H1 (cell line): ENCODE measurements at regions not wholly inside any gene's neighbourhood (a gene's known extent, or its start where the extent isn't known, plus 50 kb on each side); places are given as distances from the start of the nearest gene placed in this dataset.

Source experiments
- HDAC2 ChIP-seq, 2 experiments: fragments of 300-600 bp in 1 of 2; sonication (generic) in 1 of 2; IDR thresholded peaks; 2 replicates each; pipeline ENCODE4 v1.6.1; 2011 to 2012; ENCODE audit warnings: low read depth in 2 of 2, low read length in 2 of 2, mild to moderate bottlenecking in 2 of 2, moderate library complexity in 2 of 2, borderline replicate concordance in 1 of 2, inconsistent platforms in 1 of 2
- SP4 ChIP-seq: IDR thresholded peaks from 2 replicates; pipeline ENCODE4 v1.6.1; 2012; ENCODE audit warnings: low read length, inconsistent platforms

- no peak for TF ChIP-seq HDAC2 (IDR thresholded peaks at IDR 0.05; ENCODE audit: borderline replicate concordance in 1 of 2, low read depth in 2 of 2, low read length in 2 of 2)
- TF ChIP-seq SP4, result no peak
Measured at GRCh38 chr6:22697306-22697705, 127.9 kb downstream of the HDGFL1 start (continued).
